ENCODE measurements at regions not wholly inside any gene's neighbourhood (a gene's known extent, or its start where the extent isn't known, plus 50 kb on each side); places are given as distances from the start of the nearest gene placed in this dataset.

DNA sequence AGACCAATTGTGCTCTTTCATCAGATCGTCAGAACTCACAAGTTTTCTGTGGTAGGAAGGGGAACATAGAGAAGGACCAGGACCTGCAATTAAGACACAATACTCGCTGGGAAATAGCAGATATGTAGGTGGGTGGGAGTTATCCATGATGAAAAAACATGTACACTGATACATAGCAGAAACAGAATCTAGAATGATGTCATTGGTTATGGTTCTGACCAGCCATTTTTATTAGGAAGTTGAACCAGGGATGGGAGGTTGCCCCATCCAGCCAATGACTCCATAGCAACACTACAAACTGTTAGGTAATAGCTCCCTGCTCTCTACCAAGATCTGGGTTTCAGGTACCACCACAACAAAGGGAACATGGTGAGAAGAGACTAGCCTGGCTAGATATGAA, 393.5 kb upstream of the PBX1 start:
- TF ChIP-seq, protein P1, sequence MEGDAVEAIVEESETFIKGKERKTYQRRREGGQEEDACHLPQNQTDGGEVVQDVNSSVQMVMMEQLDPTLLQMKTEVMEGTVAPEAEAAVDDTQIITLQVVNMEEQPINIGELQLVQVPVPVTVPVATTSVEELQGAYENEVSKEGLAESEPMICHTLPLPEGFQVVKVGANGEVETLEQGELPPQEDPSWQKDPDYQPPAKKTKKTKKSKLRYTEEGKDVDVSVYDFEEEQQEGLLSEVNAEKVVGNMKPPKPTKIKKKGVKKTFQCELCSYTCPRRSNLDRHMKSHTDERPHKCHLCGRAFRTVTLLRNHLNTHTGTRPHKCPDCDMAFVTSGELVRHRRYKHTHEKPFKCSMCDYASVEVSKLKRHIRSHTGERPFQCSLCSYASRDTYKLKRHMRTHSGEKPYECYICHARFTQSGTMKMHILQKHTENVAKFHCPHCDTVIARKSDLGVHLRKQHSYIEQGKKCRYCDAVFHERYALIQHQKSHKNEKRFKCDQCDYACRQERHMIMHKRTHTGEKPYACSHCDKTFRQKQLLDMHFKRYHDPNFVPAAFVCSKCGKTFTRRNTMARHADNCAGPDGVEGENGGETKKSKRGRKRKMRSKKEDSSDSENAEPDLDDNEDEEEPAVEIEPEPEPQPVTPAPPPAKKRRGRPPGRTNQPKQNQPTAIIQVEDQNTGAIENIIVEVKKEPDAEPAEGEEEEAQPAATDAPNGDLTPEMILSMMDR (IDR thresholded peaks at IDR 0.05; ENCODE audit: insufficient read depth, low read length), result no peak
- TF ChIP-seq GABPA (IDR thresholded peaks at IDR 0.05; ENCODE audit: low read depth) (no peak), POLR2AphosphoS5 (IDR thresholded peaks at IDR 0.05; ENCODE audit: low read depth) (no peak)
- TF ChIP-seq, protein P2, sequence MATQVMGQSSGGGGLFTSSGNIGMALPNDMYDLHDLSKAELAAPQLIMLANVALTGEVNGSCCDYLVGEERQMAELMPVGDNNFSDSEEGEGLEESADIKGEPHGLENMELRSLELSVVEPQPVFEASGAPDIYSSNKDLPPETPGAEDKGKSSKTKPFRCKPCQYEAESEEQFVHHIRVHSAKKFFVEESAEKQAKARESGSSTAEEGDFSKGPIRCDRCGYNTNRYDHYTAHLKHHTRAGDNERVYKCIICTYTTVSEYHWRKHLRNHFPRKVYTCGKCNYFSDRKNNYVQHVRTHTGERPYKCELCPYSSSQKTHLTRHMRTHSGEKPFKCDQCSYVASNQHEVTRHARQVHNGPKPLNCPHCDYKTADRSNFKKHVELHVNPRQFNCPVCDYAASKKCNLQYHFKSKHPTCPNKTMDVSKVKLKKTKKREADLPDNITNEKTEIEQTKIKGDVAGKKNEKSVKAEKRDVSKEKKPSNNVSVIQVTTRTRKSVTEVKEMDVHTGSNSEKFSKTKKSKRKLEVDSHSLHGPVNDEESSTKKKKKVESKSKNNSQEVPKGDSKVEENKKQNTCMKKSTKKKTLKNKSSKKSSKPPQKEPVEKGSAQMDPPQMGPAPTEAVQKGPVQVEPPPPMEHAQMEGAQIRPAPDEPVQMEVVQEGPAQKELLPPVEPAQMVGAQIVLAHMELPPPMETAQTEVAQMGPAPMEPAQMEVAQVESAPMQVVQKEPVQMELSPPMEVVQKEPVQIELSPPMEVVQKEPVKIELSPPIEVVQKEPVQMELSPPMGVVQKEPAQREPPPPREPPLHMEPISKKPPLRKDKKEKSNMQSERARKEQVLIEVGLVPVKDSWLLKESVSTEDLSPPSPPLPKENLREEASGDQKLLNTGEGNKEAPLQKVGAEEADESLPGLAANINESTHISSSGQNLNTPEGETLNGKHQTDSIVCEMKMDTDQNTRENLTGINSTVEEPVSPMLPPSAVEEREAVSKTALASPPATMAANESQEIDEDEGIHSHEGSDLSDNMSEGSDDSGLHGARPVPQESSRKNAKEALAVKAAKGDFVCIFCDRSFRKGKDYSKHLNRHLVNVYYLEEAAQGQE (IDR thresholded peaks at IDR 0.05; ENCODE audit: insufficient replicate concordance, low read depth), result no peak

All from HL-60 (cell line).